DND-41 (cell line): ENCODE measurements at regions not wholly inside any gene's neighbourhood (a gene's known extent, or its start where the extent isn't known, plus 50 kb on each side); places are given as distances from the start of the nearest gene placed in this dataset.

Source experiments
- EZH2 ChIP-seq: IDR thresholded peaks from 3 replicates; pipeline ENCODE4 v1.6.1; 2012; ENCODE audit warnings: borderline replicate concordance, low read depth, mild to moderate bottlenecking, moderate library complexity, low read length, inconsistent platforms; ENCODE audit not compliant: severe bottlenecking
- TF ChIP-seq, protein P1 (sequence below): IDR thresholded peaks from 2 replicates; pipeline ENCODE4 v1.5.1; 2012; ENCODE audit warnings: borderline replicate concordance, low read length, moderate library complexity, mild to moderate bottlenecking; ENCODE audit not compliant: poor library complexity, severe bottlenecking; ENCODE audit errors: extremely low read depth

DNA sequence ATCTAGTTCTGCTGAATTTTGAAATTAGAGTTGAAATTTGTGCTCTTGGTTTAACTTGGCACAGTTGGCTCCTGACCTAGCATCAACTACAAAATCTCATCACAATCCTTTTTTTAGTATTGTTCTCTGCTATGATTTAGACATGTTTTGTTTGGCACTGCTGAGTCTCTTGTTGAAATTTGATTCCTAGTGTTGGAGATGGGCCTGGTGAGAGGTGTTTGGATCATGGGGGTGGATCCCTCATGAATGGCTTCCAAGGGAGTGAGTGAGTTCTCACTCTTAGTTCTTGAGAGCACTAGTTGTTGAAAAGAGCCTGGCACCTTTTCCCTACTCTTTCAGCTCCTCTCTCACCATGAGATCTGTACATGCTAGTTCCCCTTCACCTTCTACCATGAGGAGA is 605.6 kb upstream of the SLC39A10 start:
- TF ChIP-seq, protein P1, sequence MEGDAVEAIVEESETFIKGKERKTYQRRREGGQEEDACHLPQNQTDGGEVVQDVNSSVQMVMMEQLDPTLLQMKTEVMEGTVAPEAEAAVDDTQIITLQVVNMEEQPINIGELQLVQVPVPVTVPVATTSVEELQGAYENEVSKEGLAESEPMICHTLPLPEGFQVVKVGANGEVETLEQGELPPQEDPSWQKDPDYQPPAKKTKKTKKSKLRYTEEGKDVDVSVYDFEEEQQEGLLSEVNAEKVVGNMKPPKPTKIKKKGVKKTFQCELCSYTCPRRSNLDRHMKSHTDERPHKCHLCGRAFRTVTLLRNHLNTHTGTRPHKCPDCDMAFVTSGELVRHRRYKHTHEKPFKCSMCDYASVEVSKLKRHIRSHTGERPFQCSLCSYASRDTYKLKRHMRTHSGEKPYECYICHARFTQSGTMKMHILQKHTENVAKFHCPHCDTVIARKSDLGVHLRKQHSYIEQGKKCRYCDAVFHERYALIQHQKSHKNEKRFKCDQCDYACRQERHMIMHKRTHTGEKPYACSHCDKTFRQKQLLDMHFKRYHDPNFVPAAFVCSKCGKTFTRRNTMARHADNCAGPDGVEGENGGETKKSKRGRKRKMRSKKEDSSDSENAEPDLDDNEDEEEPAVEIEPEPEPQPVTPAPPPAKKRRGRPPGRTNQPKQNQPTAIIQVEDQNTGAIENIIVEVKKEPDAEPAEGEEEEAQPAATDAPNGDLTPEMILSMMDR, result no peak
- no peak for TF ChIP-seq EZH2
